NCI-H510A treated with DMSO at 0.1 percent for 48 hours (cell line): ENCODE measurements at regions not wholly inside any gene's neighbourhood (a gene's known extent, or its start where the extent isn't known, plus 50 kb on each side); places are given as distances from the start of the nearest gene placed in this dataset.

Experiments used
- DNase-seq: peaks from one replicate; lab custom pipeline; 2025; lab: John Stamatoyannopoulos, UW

GRCh38 chr22:22148905-22149304 lies 95.7 kb upstream of the VPREB1 start:
- DNase-seq = no peak

GRCh38 chr22:22144858-22145257 lies 99.7 kb upstream of the VPREB1 start:
- DNase-seq = no peak

GRCh38 chr22:22143448-22143847 lies 101.1 kb upstream of the VPREB1 start:
- DNase-seq = no peak

GRCh38 chr22:22142661-22143060 lies 101.9 kb upstream of the VPREB1 start:
- no peak for DNase-seq

- DNase-seq = no peak
Measured at GRCh38 chr22:22141771-22142591, 102.6 kb upstream of the VPREB1 start.

- DNase-seq = no peak
Measured at GRCh38 chr22:22141031-22141430, 103.6 kb upstream of the VPREB1 start.

GRCh38 chr22:22139364-22139763 lies 105.2 kb upstream of the VPREB1 start:
- no peak for DNase-seq

- no peak for DNase-seq
Measured at GRCh38 chr22:22138915-22139314, 105.7 kb upstream of the VPREB1 start.

GRCh38 chr22:22137891-22138290 lies 106.7 kb upstream of the VPREB1 start:
- DNase-seq = no peak

GRCh38 chr22:22133910-22134309 lies 110.7 kb upstream of the VPREB1 start:
- DNase-seq = no peak

GRCh38 chr22:22130953-22131608 lies 113.5 kb upstream of the VPREB1 start:
- no peak for DNase-seq

- DNase-seq = no peak
Measured at GRCh38 chr22:22129387-22129786, 115.2 kb upstream of the VPREB1 start.

- DNase-seq = no peak
Measured at GRCh38 chr22:22128440-22128839, 116.1 kb upstream of the VPREB1 start.

GRCh38 chr22:22127100-22127499 lies 117.5 kb upstream of the VPREB1 start:
- no peak for DNase-seq

- no peak for DNase-seq
Measured at GRCh38 chr22:22125579-22126468, 118.8 kb upstream of the VPREB1 start.

- no peak for DNase-seq
Measured at GRCh38 chr22:22125028-22125578, 119.5 kb upstream of the VPREB1 start.

GRCh38 chr22:22124374-22124773 lies 120.2 kb upstream of the VPREB1 start:
- DNase-seq = no peak

- DNase-seq = no peak
Measured at GRCh38 chr22:22123960-22124278, 120.7 kb upstream of the VPREB1 start.

GRCh38 chr22:22123118-22123959 lies 121.2 kb upstream of the VPREB1 start:
- no peak for DNase-seq

- no peak for DNase-seq
Measured at GRCh38 chr22:22122348-22123117, 122.1 kb upstream of the VPREB1 start.

- DNase-seq = no peak
Measured at GRCh38 chr22:22121445-22121844, 123.1 kb upstream of the VPREB1 start.
